ENCODE measurements at regions not wholly inside any gene's neighbourhood (a gene's known extent, or its start where the extent isn't known, plus 50 kb on each side); places are given as distances from the start of the nearest gene placed in this dataset.

DNA sequence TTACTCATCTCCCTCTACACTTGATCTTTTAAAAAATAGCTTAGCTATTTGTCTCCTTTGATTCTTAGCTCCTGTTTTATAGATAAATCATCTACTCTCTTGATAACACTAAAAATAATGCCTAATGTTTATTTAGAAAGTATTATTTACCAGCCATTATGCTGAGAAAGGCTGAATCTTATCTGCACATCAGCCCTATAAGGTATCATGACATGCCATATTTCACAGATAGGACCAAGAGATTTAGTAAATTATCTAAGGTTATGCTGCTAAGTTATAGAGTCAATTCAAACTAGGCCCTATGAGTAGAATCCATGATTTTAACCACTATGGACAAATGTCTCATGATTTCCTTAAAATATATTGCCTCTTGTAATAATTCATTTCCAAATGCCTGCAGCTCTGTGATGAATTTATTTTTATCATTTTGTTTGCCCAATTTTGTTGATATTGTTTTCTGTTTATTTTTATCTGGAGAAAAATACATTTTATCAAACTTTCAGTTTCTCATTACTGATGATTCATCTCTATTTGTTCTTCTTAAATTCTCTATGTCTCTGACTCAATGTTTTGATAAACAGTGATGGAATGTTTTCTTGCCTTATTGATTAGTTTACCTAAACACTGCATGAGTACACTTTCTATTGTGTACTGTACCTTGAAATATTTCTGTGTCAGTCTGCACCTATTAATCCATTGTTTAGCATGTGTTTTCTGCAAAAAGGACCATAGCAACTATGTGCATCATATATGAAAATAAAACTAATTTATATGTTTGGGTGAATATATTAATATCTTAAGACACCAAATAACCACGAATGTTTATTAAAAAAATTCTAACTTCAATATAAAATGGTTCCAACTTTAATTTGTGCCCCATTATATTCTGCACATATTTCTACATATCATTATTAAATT, 300.8 kb downstream of the CDH9 start:
- H3K4me3 ChIP-seq, result no peak overlapping the region
- TF ChIP-seq, protein P1, sequence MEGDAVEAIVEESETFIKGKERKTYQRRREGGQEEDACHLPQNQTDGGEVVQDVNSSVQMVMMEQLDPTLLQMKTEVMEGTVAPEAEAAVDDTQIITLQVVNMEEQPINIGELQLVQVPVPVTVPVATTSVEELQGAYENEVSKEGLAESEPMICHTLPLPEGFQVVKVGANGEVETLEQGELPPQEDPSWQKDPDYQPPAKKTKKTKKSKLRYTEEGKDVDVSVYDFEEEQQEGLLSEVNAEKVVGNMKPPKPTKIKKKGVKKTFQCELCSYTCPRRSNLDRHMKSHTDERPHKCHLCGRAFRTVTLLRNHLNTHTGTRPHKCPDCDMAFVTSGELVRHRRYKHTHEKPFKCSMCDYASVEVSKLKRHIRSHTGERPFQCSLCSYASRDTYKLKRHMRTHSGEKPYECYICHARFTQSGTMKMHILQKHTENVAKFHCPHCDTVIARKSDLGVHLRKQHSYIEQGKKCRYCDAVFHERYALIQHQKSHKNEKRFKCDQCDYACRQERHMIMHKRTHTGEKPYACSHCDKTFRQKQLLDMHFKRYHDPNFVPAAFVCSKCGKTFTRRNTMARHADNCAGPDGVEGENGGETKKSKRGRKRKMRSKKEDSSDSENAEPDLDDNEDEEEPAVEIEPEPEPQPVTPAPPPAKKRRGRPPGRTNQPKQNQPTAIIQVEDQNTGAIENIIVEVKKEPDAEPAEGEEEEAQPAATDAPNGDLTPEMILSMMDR (IDR thresholded peaks at IDR 0.05), result no peak
- no peak for TF ChIP-seq POLR2A (IDR thresholded peaks at IDR 0.05)
- H3K9me3 ChIP-seq, result no peaks in the 10 kb centered on the region
- DNase-seq, result no peak
- no peak overlapping the region for H3K27ac ChIP-seq
- H3K36me3 ChIP-seq (ENCODE audit: low read depth, missing control alignments), result no peaks in the 10 kb centered on the region
- intact Hi-C loops (cut with DNase I; ENCODE audit: low total_unique reads), result no loop called here
- no peaks in the 10 kb centered on the region for H3K4me1 ChIP-seq
- 74 to 89% methylated on average over 1 of the region's 1 CpG for WGBS, 2 donors
- no peaks in the 10 kb centered on the region for H3K27me3 ChIP-seq

DNA sequence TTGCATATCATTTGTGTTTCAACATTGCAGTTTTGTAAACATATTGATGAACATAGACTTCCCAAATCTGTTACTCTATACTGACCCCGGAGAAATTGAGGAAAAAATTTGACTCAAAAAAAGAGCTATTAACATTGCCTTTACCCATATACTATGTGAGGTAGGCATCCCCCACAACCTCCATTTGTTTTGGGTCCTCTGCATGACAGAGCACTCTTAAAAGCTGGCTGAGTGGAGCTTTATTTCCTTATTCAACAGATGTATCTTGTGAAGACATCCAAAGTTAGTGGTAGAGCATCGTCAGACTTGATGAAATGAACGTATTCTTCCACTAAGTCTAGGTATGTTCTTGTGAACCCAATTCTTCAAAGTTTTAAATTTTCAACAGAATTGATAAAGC, 310.5 kb downstream of the CDH9 start:
- 82 to 94% methylated on average over 3 of the region's 3 CpGs for WGBS, 2 donors
- intact Hi-C loops (cut with DNase I; ENCODE audit: low total_unique reads), result no loop called here
- Histone ChIP-seq H3K36me3 (ENCODE audit: low read depth, missing control alignments) (no peaks in the 10 kb centered on the region), H3K9me3 (no peaks in the 10 kb centered on the region), H3K4me3 (no peak overlapping the region), H3K27ac (no peak overlapping the region), H3K27me3 (no peaks in the 10 kb centered on the region), H3K4me1 (no peaks in the 10 kb centered on the region)
- TF ChIP-seq, protein P1 (IDR thresholded peaks at IDR 0.05), result no peak
- TF ChIP-seq POLR2A (IDR thresholded peaks at IDR 0.05), result no peak
- no peak for DNase-seq

DNA sequence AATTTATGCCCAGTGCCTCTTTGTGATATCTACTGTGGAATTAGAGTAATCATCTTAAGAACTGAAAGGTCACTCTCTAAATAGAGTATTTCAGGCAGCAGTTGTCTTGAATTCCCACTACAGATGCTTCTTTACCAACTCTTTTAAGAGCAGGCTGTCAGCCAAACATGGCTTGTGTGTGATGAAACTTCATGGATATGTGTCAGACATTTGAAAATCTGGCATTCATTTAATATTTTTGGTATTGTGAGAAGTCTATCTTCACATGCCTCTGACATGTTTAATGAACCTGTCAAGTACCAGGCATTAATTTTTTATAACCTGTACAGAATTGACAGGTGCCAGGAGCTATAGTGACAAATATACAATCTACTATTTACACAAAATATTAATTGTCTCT, 318.6 kb downstream of the CDH9 start:
- Histone ChIP-seq H3K27ac (no peak overlapping the region), H3K36me3 (ENCODE audit: low read depth, missing control alignments) (no peaks in the 10 kb centered on the region), H3K4me3 (no peak overlapping the region), H3K27me3 (no peaks in the 10 kb centered on the region), H3K4me1 (no peaks in the 10 kb centered on the region), H3K9me3 (no peaks in the 10 kb centered on the region)
- intact Hi-C loops (cut with DNase I; ENCODE audit: low total_unique reads), result no loop called here
- no peak for DNase-seq
- no peak for TF ChIP-seq POLR2A (IDR thresholded peaks at IDR 0.05)
- TF ChIP-seq, protein P1 (IDR thresholded peaks at IDR 0.05), result no peak

DNA sequence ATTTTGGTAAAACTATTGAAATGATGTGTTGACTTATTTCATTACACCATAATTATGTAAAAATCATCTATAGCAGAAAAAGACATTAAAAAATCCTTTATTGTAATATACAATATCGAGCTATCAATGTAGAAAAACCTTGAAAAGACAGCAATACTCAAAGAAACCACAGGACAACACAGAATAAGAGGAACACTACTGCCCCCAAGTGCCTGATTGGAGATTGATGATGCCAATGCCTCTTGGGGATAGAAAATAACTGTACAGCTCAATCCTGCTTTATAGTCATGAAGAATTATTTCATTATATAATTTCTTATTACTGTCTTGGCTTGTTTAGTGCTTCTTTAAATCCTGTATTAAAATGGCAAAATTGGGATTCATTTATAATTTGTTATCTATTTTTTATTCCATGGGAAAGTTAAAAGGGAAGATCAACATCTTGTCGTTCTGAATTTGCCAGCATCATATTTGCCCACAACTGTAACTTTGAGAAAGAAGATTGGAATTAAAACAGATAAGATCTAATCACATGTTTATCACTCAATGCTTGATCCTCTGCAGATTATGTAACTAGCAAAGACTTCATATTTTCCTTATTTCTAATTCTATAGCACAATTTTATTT, 337.5 kb downstream of the CDH9 start:
- Histone ChIP-seq H3K27ac (no peak overlapping the region), H3K36me3 (ENCODE audit: low read depth, missing control alignments) (no peaks in the 10 kb centered on the region), H3K4me3 (no peak overlapping the region), H3K27me3 (no peaks in the 10 kb centered on the region), H3K4me1 (no peaks in the 10 kb centered on the region), H3K9me3 (no peaks in the 10 kb centered on the region)
- intact Hi-C loops (cut with DNase I; ENCODE audit: low total_unique reads), result no loop called here
- WGBS, 2 donors, result 51 to 54% methylated on average over 2 of the region's 2 CpGs
- TF ChIP-seq, protein P1 (IDR thresholded peaks at IDR 0.05), result peak in 2 of 3 experiments; percentile 10 to 30
- TF ChIP-seq POLR2A (IDR thresholded peaks at IDR 0.05), result no peak
- peak; percentile 69 for DNase-seq
